ENCODE measurements at regions not wholly inside any gene's neighbourhood (a gene's known extent, or its start where the extent isn't known, plus 50 kb on each side); places are given as distances from the start of the nearest gene placed in this dataset.

DNA sequence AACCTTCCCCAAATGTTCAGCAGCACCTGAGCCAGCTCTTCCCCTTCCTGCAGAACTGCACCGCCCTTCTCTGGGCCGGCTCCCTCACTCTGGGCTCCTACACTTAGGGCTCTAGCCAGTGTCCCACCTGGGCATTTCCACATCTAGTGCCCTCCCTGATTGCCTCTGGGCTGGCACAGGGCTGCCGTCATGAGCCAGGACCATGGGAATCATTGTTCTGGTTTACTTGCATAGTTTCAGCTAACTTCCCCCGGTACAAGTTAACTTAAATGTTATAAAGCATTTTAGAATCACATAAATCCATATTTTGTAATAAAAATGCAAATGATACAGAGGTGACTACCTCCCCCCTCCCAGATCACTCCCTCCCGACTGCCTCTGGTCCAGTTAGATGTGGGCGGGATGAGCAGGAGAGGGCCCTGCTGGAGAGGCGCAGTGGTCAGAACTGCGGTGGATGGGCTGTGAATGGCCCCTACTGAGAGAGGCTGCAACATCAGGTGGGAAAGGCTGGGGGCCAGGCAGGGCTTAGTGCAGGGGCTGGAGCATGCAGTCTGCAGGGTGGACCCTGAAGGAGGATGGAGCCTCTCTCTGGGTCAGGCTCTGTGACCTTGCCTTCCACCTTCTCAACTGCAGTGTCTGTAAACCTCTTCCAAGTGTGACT lies 371.4 kb upstream of the C1orf174 start:
- no peaks in the 10 kb centered on the region for H3K36me3 ChIP-seq (ENCODE audit: insufficient read depth, insufficient read length, low read length)
- DNase-seq (ENCODE audit: low read depth, low spot score), result no peak
- peaks cover 5% of the 10 kb centered on the region for H3K4me1 ChIP-seq (ENCODE audit: insufficient read depth, insufficient read length)
- H3K4me3 ChIP-seq (ENCODE audit: insufficient read length, low read depth), result no peak overlapping the region
- peaks cover 3% of the 10 kb centered on the region for H3K27me3 ChIP-seq (ENCODE audit: insufficient read depth, insufficient read length)
- H3K9ac ChIP-seq (ENCODE audit: insufficient read length, low read depth), result no peak overlapping the region
- TF ChIP-seq SUZ12 (IDR thresholded peaks at IDR 0.05; ENCODE audit: extremely low read depth, insufficient read depth, insufficient read length) (no peak), ZNF274 (IDR thresholded peaks at IDR 0.05; ENCODE audit: low read depth, low read length) (no peak), YY1 (IDR thresholded peaks at IDR 0.05; ENCODE audit: insufficient read depth, insufficient read length) (no peak)
- H3K9me3 ChIP-seq (ENCODE audit: insufficient read depth, low read length), result peaks cover 9% of the 10 kb centered on the region; the same call in 1 of the 2 replicates

DNA sequence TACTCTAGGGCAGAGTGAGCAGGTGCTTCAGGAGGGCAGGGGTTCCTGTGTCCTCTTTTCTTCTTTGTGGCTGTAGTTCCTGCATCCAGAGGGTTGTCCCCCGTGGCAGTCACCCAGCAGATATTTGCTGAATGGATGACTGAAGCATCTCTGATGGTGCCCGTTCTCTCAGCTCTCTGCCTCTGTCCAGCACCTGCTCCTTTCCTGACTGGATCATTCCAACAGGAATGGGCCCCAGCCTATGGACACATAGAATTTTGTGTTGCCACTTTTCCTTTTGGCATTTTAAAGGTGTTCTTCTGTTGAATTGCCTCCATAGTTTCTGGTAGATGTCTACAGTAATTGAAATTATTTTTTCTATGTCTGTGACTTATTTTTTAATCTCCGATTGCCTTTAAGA lies 372.5 kb upstream of the C1orf174 start:
- H3K9me3 ChIP-seq (ENCODE audit: insufficient read depth, low read length), result peaks cover 15% of the 10 kb centered on the region
- no peak for DNase-seq (ENCODE audit: low read depth, low spot score)
- H3K4me1 ChIP-seq (ENCODE audit: insufficient read depth, insufficient read length), result peaks cover 10% of the 10 kb centered on the region
- H3K4me3 ChIP-seq (ENCODE audit: insufficient read length, low read depth), result no peak overlapping the region
- TF ChIP-seq SUZ12 (IDR thresholded peaks at IDR 0.05; ENCODE audit: extremely low read depth, insufficient read depth, insufficient read length), result no peak
- TF ChIP-seq ZNF274 (IDR thresholded peaks at IDR 0.05; ENCODE audit: low read depth, low read length), result no peak
- TF ChIP-seq YY1 (IDR thresholded peaks at IDR 0.05; ENCODE audit: insufficient read depth, insufficient read length), result no peak
- H3K27me3 ChIP-seq (ENCODE audit: insufficient read depth, insufficient read length), result peaks cover 3% of the 10 kb centered on the region
- no peaks in the 10 kb centered on the region for H3K36me3 ChIP-seq (ENCODE audit: insufficient read depth, insufficient read length, low read length)
- H3K9ac ChIP-seq (ENCODE audit: insufficient read length, low read depth), result no peak overlapping the region

DNA sequence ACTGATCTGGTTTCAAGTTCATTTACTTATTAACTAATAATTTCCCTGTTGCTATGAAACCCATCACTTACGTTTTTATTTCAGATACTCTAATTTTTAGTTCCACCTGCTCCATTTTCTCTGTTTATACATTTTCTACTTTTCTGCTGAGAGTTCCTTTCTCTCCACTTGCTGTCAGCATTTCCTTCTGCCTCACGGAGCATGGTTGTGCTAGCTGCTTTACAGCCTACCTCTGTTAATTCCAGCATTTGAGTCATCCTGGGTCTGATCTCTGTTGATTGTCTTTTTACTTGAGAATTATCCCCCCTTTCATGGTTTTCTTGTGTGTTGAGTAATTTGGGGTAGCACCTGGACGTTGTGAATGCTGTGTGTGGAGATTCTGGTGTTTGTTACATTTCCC lies 373.2 kb upstream of the C1orf174 start:
- H3K9ac ChIP-seq (ENCODE audit: insufficient read length, low read depth), result no peak overlapping the region
- no peaks in the 10 kb centered on the region for H3K36me3 ChIP-seq (ENCODE audit: insufficient read depth, insufficient read length, low read length)
- peaks cover 21% of the 10 kb centered on the region for H3K9me3 ChIP-seq (ENCODE audit: insufficient read depth, low read length)
- no peak for DNase-seq (ENCODE audit: low read depth, low spot score)
- peaks cover 8% of the 10 kb centered on the region for H3K4me1 ChIP-seq (ENCODE audit: insufficient read depth, insufficient read length)
- peaks cover 3% of the 10 kb centered on the region for H3K27me3 ChIP-seq (ENCODE audit: insufficient read depth, insufficient read length)
- no peak overlapping the region for H3K4me3 ChIP-seq (ENCODE audit: insufficient read length, low read depth)
- TF ChIP-seq SUZ12 (IDR thresholded peaks at IDR 0.05; ENCODE audit: extremely low read depth, insufficient read depth, insufficient read length) (no peak), ZNF274 (IDR thresholded peaks at IDR 0.05; ENCODE audit: low read depth, low read length) (no peak), YY1 (IDR thresholded peaks at IDR 0.05; ENCODE audit: insufficient read depth, insufficient read length) (no peak)

DNA sequence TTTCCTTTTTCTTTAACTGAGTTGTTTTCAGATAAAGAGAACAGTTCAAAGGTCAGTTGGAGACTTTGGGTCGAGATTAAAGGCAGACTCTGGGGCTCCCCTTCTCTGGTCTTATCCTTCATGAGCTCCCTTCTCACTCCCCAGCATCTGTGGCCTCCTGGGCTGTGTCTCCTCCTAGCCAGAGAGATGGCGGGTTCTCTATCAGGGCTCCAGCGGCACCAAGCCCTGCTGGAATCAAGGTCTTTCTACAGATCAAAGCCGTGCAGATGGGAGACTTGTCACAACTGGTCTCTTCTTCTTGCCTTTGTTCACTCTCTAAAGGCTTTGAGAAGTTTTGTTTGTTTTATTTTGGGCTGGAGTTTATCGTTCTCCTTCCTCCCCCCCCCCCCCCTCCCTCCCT lies 373.7 kb upstream of the C1orf174 start:
- DNase-seq (ENCODE audit: low read depth, low spot score), result no peak
- Histone ChIP-seq H3K27me3 (ENCODE audit: insufficient read depth, insufficient read length) (peaks cover 3% of the 10 kb centered on the region), H3K36me3 (ENCODE audit: insufficient read depth, insufficient read length, low read length) (no peaks in the 10 kb centered on the region), H3K4me1 (ENCODE audit: insufficient read depth, insufficient read length) (peaks cover 5% of the 10 kb centered on the region), H3K4me3 (ENCODE audit: insufficient read length, low read depth) (no peak overlapping the region), H3K9me3 (ENCODE audit: insufficient read depth, low read length) (peaks cover 23% of the 10 kb centered on the region), H3K9ac (ENCODE audit: insufficient read length, low read depth) (no peak overlapping the region)
- TF ChIP-seq ZNF274 (IDR thresholded peaks at IDR 0.05; ENCODE audit: low read depth, low read length) (no peak), YY1 (IDR thresholded peaks at IDR 0.05; ENCODE audit: insufficient read depth, insufficient read length) (no peak), SUZ12 (IDR thresholded peaks at IDR 0.05; ENCODE audit: extremely low read depth, insufficient read depth, insufficient read length) (no peak)

DNA sequence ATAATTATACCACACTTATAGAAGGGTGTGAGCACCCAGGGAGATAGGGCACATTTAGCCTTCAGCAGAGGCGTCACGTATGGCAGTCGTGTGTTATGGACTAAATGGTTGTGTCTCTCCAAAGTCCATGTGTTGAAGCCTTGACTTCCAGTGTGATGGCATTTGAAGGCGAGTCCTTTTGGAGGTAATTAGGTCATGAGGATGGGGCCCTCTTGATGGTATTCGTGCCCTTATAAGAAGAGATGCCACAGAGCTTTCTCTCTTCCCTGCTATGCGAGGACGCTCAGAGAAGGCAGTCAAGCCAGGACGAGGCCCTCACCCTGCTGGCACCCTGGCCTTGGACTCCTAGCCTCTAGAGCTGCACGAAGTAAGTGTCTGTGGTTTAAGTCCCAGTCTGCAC lies 375.0 kb upstream of the C1orf174 start:
- Histone ChIP-seq H3K36me3 (ENCODE audit: insufficient read depth, insufficient read length, low read length) (no peaks in the 10 kb centered on the region), H3K9ac (ENCODE audit: insufficient read length, low read depth) (no peak overlapping the region), H3K4me3 (ENCODE audit: insufficient read length, low read depth) (no peak overlapping the region), H3K4me1 (ENCODE audit: insufficient read depth, insufficient read length) (peaks cover 5% of the 10 kb centered on the region), H3K9me3 (ENCODE audit: insufficient read depth, low read length) (peaks cover 28% of the 10 kb centered on the region), H3K27me3 (ENCODE audit: insufficient read depth, insufficient read length) (peaks cover 3% of the 10 kb centered on the region)
- TF ChIP-seq ZNF274 (IDR thresholded peaks at IDR 0.05; ENCODE audit: low read depth, low read length), result no peak
- TF ChIP-seq SUZ12 (IDR thresholded peaks at IDR 0.05; ENCODE audit: extremely low read depth, insufficient read depth, insufficient read length), result no peak
- no peak for TF ChIP-seq YY1 (IDR thresholded peaks at IDR 0.05; ENCODE audit: insufficient read depth, insufficient read length)
- DNase-seq (ENCODE audit: low read depth, low spot score), result no peak

DNA sequence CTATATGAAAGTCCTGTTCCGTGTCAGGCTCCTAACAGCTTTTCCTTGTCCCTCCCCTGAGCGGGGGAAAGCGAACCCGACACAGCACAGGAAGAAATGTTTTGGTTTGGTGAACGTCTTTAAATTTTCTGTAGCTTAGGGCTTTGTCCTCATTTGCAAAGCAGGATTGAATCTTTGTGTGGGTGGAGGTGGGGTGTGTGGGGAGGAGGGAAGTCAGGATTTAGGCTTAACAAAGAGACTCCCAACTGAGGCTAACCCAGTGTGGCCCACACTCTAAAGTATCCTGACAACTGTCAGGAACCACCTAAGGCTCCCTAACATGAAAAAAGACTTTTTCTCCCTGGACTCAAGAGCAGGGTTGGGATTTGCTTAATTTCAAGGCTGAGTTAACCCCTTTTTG lies 376.2 kb upstream of the C1orf174 start:
- Histone ChIP-seq H3K9me3 (ENCODE audit: insufficient read depth, low read length) (peaks cover 28% of the 10 kb centered on the region), H3K36me3 (ENCODE audit: insufficient read depth, insufficient read length, low read length) (no peaks in the 10 kb centered on the region), H3K9ac (ENCODE audit: insufficient read length, low read depth) (no peak overlapping the region), H3K4me3 (ENCODE audit: insufficient read length, low read depth) (no peak overlapping the region), H3K4me1 (ENCODE audit: insufficient read depth, insufficient read length) (peaks cover 5% of the 10 kb centered on the region), H3K27me3 (ENCODE audit: insufficient read depth, insufficient read length) (peaks cover 3% of the 10 kb centered on the region)
- TF ChIP-seq ZNF274 (IDR thresholded peaks at IDR 0.05; ENCODE audit: low read depth, low read length) (no peak), YY1 (IDR thresholded peaks at IDR 0.05; ENCODE audit: insufficient read depth, insufficient read length) (no peak), SUZ12 (IDR thresholded peaks at IDR 0.05; ENCODE audit: extremely low read depth, insufficient read depth, insufficient read length) (no peak)
- DNase-seq (ENCODE audit: low read depth, low spot score), result no peak

DNA sequence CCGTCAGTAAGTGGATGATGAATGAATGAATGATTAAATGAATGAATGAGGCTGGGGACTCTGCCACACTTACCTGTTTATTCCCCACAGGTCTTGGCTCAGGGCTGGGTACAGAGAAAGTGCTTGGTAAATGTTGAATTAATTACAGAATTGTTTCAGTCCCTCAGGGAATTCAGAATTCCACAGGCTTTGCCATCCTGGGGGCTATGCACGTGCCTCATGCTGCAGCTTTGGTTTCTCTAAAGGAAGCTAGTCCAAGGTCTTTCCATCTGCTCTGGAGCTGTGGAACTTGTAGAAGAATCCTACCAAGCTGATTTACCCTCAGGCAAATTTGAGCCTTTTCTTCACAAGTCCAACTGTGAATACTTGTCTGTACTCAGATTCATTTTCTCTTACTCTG lies 376.8 kb upstream of the AJAP1 start:
- DNase-seq (ENCODE audit: low read depth, low spot score), result no peak
- Histone ChIP-seq H3K9ac (ENCODE audit: insufficient read length, low read depth) (no peak overlapping the region), H3K4me3 (ENCODE audit: insufficient read length, low read depth) (no peak overlapping the region), H3K36me3 (ENCODE audit: insufficient read depth, insufficient read length, low read length) (no peaks in the 10 kb centered on the region), H3K27me3 (ENCODE audit: insufficient read depth, insufficient read length) (peaks cover 3% of the 10 kb centered on the region), H3K9me3 (ENCODE audit: insufficient read depth, low read length) (peaks cover 28% of the 10 kb centered on the region), H3K4me1 (ENCODE audit: insufficient read depth, insufficient read length) (peaks cover 5% of the 10 kb centered on the region)
- no peak for TF ChIP-seq SUZ12 (IDR thresholded peaks at IDR 0.05; ENCODE audit: extremely low read depth, insufficient read depth, insufficient read length)
- no peak for TF ChIP-seq YY1 (IDR thresholded peaks at IDR 0.05; ENCODE audit: insufficient read depth, insufficient read length)
- TF ChIP-seq ZNF274 (IDR thresholded peaks at IDR 0.05; ENCODE audit: low read depth, low read length), result no peak

All from NT2/D1 (cell line).